Stimulated activated effector memory CD8-positive, alpha-beta T cell treated with anti-CD3 and anti-CD28 coated beads, Interleukin-12 subunit alpha, Interleukin-12 subunit beta, amount 100 ng/mL, for 72 hours (primary cell): ENCODE measurements at regions not wholly inside any gene's neighbourhood (a gene's known extent, or its start where the extent isn't known, plus 50 kb on each side); places are given as distances from the start of the nearest gene placed in this dataset.
"Not testable (repeated sequence)": the region's sequence is repeated elsewhere in the genome, so short reads cannot be mapped to it uniquely, and the experiment has no call there.

Source experiments
- ATAC-seq: fragments of 150-1000 bp; cut with Tn5 transposase; 2 replicates; pipeline ENCODE4 v1.10.0; 2021
- DNase-seq, 2 donors: peaks; one replicate each; pipeline ENCODE4 v3.0.0; 2021 to 2022; ENCODE audit warnings: low spot score in 2 of 2
- H3K27ac Mint-ChIP-seq: one replicate; pipeline ENCODE4 v1.8.0; 2022; ENCODE audit warnings: mild to moderate bottlenecking, mixed read lengths
- H3K36me3 Mint-ChIP-seq: one replicate; pipeline ENCODE4 v1.8.0; 2022; ENCODE audit warnings: mild to moderate bottlenecking, mixed read lengths
- H3K4me1 Mint-ChIP-seq: one replicate; pipeline ENCODE4 v1.8.0; 2022; ENCODE audit warnings: mixed read lengths
- H3K4me3 Mint-ChIP-seq: one replicate; pipeline ENCODE4 v1.8.0; 2022; ENCODE audit warnings: mild to moderate bottlenecking, mixed read lengths
- H3K9me3 Mint-ChIP-seq: one replicate; pipeline ENCODE4 v1.8.0; 2022; ENCODE audit warnings: mixed read lengths

DNA sequence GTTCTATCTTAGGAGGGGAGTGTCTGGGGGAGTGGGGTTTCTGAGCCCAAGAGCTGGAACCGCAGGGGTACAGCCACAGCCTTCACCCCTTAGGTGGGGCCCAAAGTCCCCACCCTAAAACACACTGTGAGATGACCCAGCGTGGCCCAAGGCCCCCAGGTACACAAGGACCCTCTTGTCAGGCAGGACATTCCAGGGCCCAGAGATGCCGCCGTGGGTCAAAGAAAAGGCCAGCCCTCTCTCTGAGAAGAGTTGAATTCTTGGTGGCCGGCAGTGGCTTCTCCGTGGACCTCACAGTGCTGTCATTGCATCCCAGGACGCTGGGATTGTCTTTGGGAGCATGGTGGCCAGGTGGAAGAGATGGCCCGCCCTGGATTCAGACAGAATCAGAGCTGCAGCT, 176.3 kb upstream of the C1orf174 start:
- DNase-seq, result no peak
- Mint-ChIP-seq H3K4me3 (no peak overlapping the region), H3K36me3 (no peaks in the 10 kb centered on the region), H3K4me1 (no peaks in the 10 kb centered on the region), H3K9me3 (peaks cover 3% of the 10 kb centered on the region), H3K27ac (no peak overlapping the region)
- no peak for ATAC-seq

DNA sequence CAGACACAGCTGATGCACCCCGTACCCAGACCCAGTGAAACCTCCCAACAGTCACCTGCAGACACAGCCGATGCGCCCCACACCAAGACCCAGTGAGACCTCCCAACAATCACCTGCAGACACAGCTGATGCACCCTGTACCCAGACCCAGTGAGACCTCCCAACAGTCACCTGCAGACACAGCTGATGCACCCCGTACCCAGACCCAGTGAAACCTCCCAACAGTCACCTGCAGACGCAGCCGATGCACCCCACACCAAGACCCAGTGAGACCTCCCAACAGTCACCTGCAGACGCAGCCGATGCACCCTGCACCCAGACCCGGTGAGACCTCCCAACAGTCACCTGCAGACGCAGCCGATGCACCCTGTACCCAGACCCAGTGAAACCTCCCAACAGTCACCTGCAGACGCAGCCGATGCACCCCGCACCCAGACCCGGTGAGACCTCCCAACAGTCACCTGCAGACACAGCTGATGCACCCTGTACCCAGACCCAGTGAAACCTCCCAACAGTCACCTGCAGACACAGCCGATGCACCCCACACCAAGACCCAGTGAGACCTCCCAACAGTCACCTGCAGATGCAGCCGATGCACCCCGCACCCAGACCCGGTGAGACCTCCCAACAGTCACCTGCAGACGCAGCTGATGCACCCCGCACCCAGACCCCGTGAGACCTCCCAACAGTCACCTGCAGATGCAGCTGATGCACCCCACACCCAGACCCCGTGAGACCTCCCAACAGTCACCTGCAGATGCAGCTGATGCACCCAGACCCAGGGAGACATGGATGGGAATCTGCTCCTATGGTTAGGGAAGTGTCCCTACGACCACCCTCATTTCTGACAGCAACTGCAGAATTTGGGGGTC, 178.3 kb upstream of the C1orf174 start:
- not testable (repeated sequence) for ATAC-seq, H3K4me3 Mint-ChIP-seq, H3K4me1 Mint-ChIP-seq, DNase-seq, H3K27ac Mint-ChIP-seq, H3K9me3 Mint-ChIP-seq, H3K36me3 Mint-ChIP-seq

DNA sequence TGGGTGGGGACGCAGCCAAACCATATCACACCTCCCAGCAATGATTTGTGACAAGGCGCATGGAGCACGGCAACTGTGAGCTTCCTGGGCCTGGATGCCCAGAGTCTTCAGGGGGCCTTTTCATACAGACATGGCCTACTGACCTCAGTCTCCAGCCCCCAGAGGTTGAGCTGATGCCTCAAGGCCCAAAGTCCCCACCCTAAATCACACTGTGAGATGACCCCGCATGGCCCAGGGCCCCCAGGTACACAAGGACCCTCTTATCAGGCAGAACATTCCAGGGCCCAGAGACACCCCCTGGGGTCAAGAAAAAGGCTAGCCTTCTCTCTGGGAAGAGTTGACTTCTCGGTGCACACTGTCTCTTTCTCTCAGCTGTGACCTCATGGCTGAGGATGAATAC, 179.7 kb upstream of the C1orf174 start:
- Mint-ChIP-seq H3K36me3 (no peaks in the 10 kb centered on the region), H3K27ac (no peak overlapping the region), H3K9me3 (peaks cover 3% of the 10 kb centered on the region), H3K4me3 (no peak overlapping the region), H3K4me1 (no peaks in the 10 kb centered on the region)
- DNase-seq (no peak), ATAC-seq (no peak)

DNA sequence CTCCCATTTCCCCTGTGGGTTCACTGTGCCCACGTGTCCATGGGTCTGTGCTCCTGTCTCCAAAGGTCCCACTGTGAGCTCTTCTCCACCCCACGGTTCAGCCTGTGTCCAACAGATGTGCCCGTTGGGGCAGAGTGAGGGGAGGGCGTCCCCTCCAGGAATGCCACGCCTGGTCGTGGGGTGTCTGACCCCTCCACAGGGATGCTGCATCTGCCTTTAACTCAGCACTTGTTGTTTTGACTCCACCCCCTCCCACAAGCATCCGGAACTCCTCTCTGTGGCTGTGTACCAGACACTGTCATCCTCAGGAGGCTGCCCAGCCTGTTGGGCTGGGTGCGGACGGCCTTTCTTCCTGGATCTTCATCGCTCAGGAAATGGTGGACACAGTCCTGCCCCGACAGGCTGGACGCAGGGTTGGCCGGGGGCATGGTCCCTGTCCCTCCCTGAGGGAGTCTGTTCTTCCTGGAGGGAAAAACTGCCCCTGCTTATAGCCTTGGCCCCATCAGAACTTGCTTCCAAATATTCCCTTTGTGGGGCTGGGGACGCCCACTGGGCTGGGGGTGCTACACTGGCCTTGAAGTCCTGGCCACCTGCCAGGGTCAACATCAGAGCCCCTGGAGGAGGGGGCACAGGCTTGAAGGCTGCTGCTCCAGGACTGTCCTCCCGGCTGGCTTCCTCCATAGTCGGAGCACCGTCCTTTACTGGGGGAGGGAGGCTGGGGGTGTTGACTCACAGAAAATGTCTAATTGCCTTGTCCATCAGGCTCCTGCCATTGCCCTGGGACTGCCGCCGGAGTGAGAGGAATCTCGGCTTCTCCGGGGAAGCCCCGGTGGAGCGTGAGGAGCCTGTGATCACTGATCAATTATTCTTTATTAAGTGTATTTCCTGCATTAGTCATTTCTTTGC, 182.0 kb upstream of the C1orf174 start:
- Mint-ChIP-seq H3K36me3 (no peaks in the 10 kb centered on the region), H3K9me3 (peaks cover 3% of the 10 kb centered on the region), H3K27ac (no peak overlapping the region), H3K4me3 (no peak overlapping the region), H3K4me1 (no peaks in the 10 kb centered on the region)
- ATAC-seq (peak; percentile 26), DNase-seq (no peak)

DNA sequence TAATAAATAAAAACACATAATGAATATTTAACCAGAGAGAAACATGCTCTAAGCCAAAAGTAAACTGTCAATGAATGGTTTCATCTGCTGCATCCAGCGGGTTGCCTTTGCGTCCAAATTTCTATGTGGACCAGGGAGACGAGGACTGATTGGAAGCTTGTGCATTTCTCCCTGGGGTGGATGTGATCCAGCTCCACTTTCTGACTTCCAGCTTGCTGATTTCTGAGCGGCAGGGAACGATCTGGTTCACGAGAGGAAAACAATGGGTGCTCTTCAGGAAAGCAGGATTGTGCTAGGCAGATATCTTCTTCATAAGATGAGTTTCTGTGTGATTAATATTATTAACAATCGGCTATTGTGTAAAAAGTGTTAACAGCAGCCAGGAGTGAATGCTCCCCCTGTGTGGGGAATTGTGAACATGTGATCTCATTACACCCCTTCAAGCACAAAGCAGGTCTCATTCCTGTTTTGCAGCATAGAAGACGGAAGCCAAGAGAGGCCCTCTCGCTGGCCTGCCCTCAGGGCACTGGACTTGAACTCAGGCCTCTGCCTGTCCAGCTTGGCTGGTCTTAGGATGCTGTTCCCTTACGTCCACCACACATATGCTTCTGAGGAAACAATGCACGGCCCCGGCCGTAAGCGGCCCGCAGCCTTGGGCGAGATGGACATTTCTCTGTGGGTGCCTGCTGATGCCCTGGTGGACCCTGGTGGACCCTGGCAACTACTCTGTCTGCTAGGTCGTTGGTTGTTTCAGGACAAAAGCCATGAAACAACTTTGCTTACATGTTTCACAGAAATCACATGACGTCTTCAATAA, 183.4 kb upstream of the C1orf174 start:
- no peak for DNase-seq
- Mint-ChIP-seq H3K36me3 (no peaks in the 10 kb centered on the region), H3K9me3 (peaks cover 3% of the 10 kb centered on the region), H3K4me1 (no peaks in the 10 kb centered on the region), H3K4me3 (no peak overlapping the region), H3K27ac (no peak overlapping the region)
- no peak for ATAC-seq

DNA sequence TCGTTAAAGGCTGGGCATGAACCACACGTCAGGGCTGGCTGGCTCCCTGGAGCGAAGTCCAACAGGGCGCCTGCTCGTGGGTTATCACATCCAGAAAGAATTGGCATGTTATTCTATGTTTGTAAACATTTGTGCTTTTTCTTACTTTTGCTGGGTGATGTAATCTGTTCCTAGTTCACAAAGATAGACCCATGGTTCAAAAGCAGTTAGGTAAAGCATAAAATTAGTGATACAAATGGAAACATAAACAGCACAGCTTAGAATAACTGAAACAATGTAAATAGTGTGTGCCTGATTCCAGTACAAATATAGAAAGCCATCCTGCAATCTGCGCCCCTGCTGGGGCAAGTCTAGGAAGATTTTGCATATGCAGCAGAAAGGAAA, 184.0 kb upstream of the C1orf174 start:
- Mint-ChIP-seq H3K9me3 (peaks cover 3% of the 10 kb centered on the region), H3K27ac (no peak overlapping the region), H3K4me1 (no peaks in the 10 kb centered on the region), H3K4me3 (no peak overlapping the region), H3K36me3 (no peaks in the 10 kb centered on the region)
- no peak for DNase-seq
- ATAC-seq, result no peak

DNA sequence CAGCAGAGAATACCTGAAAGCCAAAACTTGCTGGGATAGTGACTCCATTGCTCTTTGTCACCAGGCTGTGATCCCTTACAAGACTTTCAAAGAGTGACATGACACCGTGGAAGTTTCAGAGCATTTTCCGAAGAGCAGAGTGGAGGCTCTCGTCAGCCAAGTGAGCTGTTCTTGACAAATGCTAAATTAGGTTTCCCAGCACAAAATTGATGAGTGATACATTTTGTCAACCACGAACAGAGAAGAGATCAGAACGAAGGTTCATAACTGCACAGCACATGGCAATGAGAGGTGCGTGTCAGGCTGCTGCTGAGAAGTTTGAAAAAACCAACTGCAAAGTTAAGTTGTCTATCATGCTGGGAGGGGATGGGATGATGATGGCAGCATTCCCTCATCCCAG, 184.4 kb upstream of the C1orf174 start:
- ATAC-seq (no peak), DNase-seq (no peak)
- Mint-ChIP-seq H3K27ac (no peak overlapping the region), H3K9me3 (peaks cover 3% of the 10 kb centered on the region), H3K4me3 (no peak overlapping the region), H3K36me3 (no peaks in the 10 kb centered on the region), H3K4me1 (no peaks in the 10 kb centered on the region)

DNA sequence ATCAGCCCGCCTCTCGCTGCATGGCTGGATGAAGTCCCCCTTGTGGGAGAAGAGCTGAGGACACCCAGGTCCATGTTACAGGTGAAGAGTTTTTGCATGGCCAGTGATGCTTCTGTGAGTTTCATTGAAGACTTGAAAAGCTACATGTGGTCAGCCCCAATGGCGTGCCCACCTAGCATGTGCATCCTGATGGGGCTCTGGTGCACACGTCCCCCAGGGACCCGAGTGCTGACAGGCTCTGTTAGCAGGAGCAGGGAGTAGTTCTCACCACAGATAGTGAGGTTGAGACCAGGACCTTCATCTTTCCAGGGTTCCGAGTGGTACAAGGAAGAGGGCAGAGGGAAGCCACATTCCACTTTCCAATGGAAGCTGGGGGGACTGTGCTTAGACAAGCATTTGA, 184.8 kb upstream of the C1orf174 start:
- ATAC-seq (no peak), DNase-seq (no peak)
- Mint-ChIP-seq H3K4me1 (no peaks in the 10 kb centered on the region), H3K27ac (no peak overlapping the region), H3K9me3 (peaks cover 3% of the 10 kb centered on the region), H3K36me3 (no peaks in the 10 kb centered on the region), H3K4me3 (no peak overlapping the region)

DNA sequence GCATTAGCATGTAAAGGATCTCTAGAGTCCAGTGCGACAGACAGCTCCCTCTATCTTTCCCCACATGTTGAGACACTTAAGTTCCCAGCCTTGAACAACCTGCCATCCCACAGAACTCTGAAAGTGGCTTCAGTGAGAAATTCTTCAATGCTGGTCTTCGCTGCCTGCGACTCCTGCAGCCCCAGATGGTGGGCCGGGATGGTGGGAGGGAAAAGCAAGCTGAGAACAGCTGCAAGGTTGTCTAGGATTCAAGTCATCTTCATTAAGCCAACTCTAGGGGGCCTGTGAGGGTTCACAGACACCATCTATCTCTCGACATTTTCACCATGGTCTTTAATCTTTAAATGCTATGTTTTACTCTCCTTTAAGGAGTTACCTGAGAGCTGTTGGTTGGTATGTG, 185.5 kb upstream of the C1orf174 start:
- Mint-ChIP-seq H3K9me3 (peaks cover 3% of the 10 kb centered on the region), H3K4me3 (no peak overlapping the region), H3K27ac (no peak overlapping the region), H3K4me1 (no peaks in the 10 kb centered on the region), H3K36me3 (no peaks in the 10 kb centered on the region)
- ATAC-seq, result no peak
- DNase-seq, result no peak

DNA sequence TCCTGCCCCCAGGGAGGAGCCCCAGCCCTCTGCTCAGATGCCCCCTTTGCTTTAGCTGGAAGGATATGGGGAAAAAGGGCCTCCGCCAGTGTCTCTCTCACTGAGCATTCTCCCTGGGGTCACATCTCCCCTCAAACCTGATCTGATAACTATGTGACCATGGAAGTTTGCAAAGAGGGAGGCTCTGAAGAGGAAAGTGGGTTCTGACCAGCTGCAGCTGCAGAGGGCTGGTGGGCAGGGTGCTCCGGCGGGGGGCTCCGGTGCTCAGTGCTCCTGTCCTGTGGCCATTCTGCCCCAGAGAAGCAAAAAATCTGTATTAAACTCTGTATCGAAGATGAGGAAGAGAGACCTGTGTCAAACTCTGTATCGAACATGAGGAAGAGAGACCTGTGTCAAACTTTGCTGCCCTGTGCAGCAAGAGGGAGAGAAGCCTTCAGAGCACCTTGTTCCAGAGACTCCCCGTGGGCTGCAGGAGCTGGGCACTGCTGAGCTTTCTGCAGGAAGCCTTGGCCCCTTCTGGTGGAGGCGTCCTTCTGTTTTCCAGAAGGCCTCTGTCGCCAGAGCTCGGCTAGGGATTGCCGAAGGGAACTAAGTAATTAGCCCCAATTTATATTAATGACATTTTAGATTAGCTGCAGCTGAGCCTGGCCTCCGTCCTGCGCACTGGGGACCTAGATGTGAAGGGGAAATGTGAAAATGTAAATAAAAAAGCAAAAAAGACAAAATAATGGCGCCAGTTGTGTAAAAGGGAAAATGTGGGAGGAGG, 186.2 kb upstream of the C1orf174 start:
- no peaks in the 10 kb centered on the region for H3K4me1 Mint-ChIP-seq
- H3K27ac Mint-ChIP-seq, result no peak overlapping the region
- no peaks in the 10 kb centered on the region for H3K9me3 Mint-ChIP-seq
- no peak for ATAC-seq
- DNase-seq, result no peak
- H3K36me3 Mint-ChIP-seq, result no peaks in the 10 kb centered on the region
- no peak overlapping the region for H3K4me3 Mint-ChIP-seq

DNA sequence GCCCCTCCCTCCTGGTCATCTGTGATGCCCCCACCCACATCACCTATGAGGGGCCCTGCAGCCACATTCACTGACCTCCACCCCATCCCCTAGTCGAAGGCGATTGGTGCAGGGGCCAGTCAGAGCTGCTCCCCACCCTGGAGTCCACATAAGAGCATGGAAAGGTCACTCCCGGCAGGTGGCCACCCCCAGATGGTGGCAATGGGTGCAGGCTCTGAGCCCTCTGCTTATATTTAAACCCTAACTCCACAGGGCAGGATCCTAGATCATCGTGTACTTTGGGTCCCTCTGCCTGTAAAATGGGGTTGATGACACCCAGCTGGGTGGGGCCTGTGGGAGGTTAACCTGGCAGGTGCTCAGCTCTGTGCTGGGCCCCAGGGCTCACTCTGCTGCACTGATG, 186.8 kb upstream of the C1orf174 start:
- ATAC-seq, result no peak
- no peak for DNase-seq
- H3K36me3 Mint-ChIP-seq, result no peaks in the 10 kb centered on the region
- no peak overlapping the region for H3K4me3 Mint-ChIP-seq
- no peaks in the 10 kb centered on the region for H3K4me1 Mint-ChIP-seq
- no peak overlapping the region for H3K27ac Mint-ChIP-seq
- H3K9me3 Mint-ChIP-seq, result no peaks in the 10 kb centered on the region

DNA sequence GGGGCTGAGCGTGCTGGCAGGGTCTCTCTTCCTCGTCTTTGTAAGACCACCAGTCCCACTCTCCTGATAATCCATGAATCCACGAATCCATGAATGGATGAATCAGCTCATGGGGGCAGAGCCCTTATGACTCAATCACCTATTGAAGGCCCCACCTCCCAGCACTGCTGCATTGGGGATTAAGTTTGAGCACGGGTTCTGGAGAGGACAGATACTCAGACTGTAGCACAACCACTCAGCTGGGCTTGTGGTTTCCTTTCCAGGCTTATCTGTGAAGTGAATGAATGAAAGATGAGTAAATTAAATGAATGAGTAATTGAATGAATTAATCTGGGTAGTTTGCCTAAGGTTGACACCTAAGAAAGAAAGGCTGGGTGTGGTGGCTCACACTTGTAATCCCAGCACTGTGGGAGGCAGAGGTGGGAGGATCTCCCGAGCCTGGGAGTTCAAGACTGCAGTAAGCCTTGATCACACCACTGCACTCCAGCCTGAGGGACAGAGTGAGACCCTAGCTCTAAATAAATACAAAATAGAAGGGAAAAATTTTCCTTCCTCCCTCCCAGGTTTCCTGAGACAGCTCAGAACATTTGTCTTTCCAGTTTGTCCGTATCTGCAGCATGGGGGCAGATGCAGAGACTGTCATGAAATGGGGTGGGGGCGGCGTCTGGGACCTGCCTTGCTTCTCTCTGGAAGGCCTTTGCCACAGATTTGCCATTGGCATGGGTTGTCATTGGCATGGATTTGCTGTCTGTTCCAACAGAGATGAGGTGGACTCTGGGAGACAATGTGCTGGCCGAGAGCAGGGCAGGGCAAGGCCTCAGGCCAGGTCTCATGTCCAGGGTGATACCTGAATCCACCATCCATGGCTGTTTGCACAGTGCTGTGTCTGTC, 187.7 kb upstream of the C1orf174 start:
- ATAC-seq, result peak; percentile 43
- H3K4me3 Mint-ChIP-seq, result no peak overlapping the region
- H3K27ac Mint-ChIP-seq, result no peak overlapping the region
- DNase-seq, result no peak
- no peaks in the 10 kb centered on the region for H3K9me3 Mint-ChIP-seq
- H3K4me1 Mint-ChIP-seq, result no peaks in the 10 kb centered on the region
- H3K36me3 Mint-ChIP-seq, result no peaks in the 10 kb centered on the region

DNA sequence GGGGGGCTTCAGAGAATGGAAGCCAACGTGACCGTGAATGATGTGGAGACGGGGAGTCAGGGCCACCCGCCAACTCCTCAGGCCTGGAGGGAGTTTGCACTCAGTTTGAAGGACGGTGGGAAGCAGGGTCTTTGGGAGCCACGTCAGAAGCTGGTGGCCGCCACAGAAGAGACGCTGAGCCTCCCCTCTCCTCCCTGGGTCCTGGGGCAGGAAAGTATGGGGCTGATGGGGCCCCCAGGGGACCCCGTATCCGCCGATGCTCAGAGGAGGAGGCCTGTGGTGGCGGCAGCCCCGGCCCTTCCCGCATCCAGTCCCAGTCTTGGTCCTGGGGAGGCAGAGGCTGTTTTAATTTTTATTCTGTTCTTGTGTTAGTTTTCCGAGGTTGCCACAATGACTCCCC, 188.6 kb upstream of the C1orf174 start:
- H3K4me1 Mint-ChIP-seq, result no peaks in the 10 kb centered on the region
- ATAC-seq, result no peak
- DNase-seq, result no peak
- H3K27ac Mint-ChIP-seq, result no peak overlapping the region
- H3K4me3 Mint-ChIP-seq, result no peak overlapping the region
- no peaks in the 10 kb centered on the region for H3K36me3 Mint-ChIP-seq
- H3K9me3 Mint-ChIP-seq, result no peaks in the 10 kb centered on the region
